ENCODE measurements at regions not wholly inside any gene's neighbourhood (a gene's known extent, or its start where the extent isn't known, plus 50 kb on each side); places are given as distances from the start of the nearest gene placed in this dataset.

DNA sequence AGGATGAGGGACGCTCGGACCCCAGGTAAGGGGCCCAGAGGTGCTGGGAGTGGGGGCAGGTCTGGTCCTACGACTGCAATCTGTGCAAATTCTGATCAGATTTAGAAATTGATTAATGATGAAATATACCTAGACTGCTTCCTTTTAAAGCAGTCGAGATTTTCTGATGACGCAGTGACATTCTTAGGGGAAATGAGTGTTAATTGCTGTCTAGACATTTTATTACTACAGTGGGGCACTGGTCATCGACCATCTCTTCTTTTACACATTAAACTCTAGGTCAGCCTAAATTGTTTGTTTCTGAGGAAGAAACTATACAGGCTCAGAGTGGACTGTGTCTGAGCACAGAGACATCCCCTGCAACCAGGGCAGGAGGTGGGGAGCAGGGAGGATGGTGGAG is 154.4 kb upstream of the SALL3 start:
- intact Hi-C loops (cut with micrococcal nuclease; ENCODE audit: unreplicated experiment), result no loop called here
- no peaks in the 10 kb centered on the region for H3K4me1 ChIP-seq (ENCODE audit: insufficient read depth, low read length, poor library complexity, severe bottlenecking)
- CTCF ChIA-PET, result no interaction called here
- BruUV-seq (replicated peaks), result no TSS peak
- POLR2A ChIA-PET (ENCODE audit: low non-redundant PET), result no interaction called here
- H3K36me3 ChIP-seq (ENCODE audit: insufficient read depth, low read length, poor library complexity, severe bottlenecking), result no peaks in the 10 kb centered on the region
- no peak for TF ChIP-seq EZH2 (IDR thresholded peaks at IDR 0.05; ENCODE audit: borderline replicate concordance, low read depth, low read length, poor library complexity, severe bottlenecking)
- TF ChIP-seq, protein P1, sequence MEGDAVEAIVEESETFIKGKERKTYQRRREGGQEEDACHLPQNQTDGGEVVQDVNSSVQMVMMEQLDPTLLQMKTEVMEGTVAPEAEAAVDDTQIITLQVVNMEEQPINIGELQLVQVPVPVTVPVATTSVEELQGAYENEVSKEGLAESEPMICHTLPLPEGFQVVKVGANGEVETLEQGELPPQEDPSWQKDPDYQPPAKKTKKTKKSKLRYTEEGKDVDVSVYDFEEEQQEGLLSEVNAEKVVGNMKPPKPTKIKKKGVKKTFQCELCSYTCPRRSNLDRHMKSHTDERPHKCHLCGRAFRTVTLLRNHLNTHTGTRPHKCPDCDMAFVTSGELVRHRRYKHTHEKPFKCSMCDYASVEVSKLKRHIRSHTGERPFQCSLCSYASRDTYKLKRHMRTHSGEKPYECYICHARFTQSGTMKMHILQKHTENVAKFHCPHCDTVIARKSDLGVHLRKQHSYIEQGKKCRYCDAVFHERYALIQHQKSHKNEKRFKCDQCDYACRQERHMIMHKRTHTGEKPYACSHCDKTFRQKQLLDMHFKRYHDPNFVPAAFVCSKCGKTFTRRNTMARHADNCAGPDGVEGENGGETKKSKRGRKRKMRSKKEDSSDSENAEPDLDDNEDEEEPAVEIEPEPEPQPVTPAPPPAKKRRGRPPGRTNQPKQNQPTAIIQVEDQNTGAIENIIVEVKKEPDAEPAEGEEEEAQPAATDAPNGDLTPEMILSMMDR (conservative IDR thresholded peaks at IDR 0.05; ENCODE audit: low read depth, low read length), result no peak
- H3K4me3 ChIP-seq (ENCODE audit: low read depth, low read length, poor library complexity, severe bottlenecking), result no peak overlapping the region
- H3K9me3 ChIP-seq (ENCODE audit: low read depth, low read length, poor library complexity, severe bottlenecking), result no peaks in the 10 kb centered on the region
- H3K27me3 ChIP-seq (replicated peaks; ENCODE audit: insufficient read depth, low read depth, low read length, poor library complexity), result peaks cover 35% of the 10 kb centered on the region
- H3K27ac ChIP-seq (ENCODE audit: low read depth, low read length, poor library complexity, severe bottlenecking), result no peak overlapping the region
- no peak for DNase-seq (ENCODE audit: low spot score)

DNA sequence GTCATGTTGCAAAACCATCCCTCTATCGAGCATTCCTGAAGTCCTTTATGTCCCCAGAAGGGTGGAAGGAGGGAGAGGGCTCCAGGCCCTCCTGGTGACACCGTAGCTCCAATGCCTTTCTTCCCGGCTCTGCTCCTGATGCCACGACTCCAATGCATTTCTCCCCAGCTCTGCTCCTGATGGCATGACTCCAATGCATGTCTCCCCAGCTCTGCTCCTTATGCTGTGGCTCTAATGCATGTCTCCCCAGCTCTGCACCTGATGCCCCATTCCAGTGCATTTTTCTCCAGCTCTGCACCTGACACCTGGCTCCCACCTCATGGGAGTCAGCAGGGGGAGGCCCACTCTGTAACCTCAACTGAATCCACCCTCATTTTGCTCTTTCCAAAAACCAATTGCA is 153.0 kb upstream of the SALL3 start:
- intact Hi-C loops (cut with micrococcal nuclease; ENCODE audit: unreplicated experiment), result no loop called here
- Histone ChIP-seq H3K36me3 (ENCODE audit: insufficient read depth, low read length, poor library complexity, severe bottlenecking) (no peaks in the 10 kb centered on the region), H3K4me3 (ENCODE audit: low read depth, low read length, poor library complexity, severe bottlenecking) (no peak overlapping the region), H3K27me3 (replicated peaks; ENCODE audit: insufficient read depth, low read depth, low read length, poor library complexity) (peaks cover 32% of the 10 kb centered on the region), H3K4me1 (ENCODE audit: insufficient read depth, low read length, poor library complexity, severe bottlenecking) (no peaks in the 10 kb centered on the region), H3K27ac (ENCODE audit: low read depth, low read length, poor library complexity, severe bottlenecking) (no peak overlapping the region), H3K9me3 (ENCODE audit: low read depth, low read length, poor library complexity, severe bottlenecking) (no peaks in the 10 kb centered on the region)
- TF ChIP-seq, protein P1 (conservative IDR thresholded peaks at IDR 0.05; ENCODE audit: low read depth, low read length), result no peak
- TF ChIP-seq EZH2 (IDR thresholded peaks at IDR 0.05; ENCODE audit: borderline replicate concordance, low read depth, low read length, poor library complexity, severe bottlenecking), result no peak
- CTCF ChIA-PET, result no interaction called here
- DNase-seq (ENCODE audit: low spot score), result no peak
- no TSS peak for BruUV-seq (replicated peaks)
- POLR2A ChIA-PET (ENCODE audit: low non-redundant PET), result interaction anchor here (0.7 kb wide), 1 partner anchor 266 kb away, joined by 3 read pairs; no protein-coding TSS in a partner anchor

DNA sequence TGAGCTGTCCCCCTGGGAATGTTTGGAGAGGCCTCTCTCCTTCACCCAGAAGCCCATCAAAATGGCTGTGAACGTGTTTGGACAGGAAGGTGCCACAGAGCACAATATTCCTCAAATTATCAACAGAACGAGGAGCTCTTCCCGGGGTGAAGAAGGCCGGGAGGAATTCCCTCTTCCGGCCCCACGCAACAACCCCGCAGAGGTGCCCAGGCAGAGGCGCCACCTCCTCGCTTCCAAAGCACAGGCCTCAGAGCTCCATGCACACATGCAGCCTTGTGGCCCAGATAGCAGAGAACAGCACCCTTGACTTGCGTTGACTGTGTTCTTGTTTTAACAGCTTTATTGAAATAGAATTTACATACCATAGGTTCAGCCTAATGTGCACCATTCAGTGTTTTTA is 152.5 kb upstream of the SALL3 start:
- Histone ChIP-seq H3K9me3 (ENCODE audit: low read depth, low read length, poor library complexity, severe bottlenecking) (no peaks in the 10 kb centered on the region), H3K4me3 (ENCODE audit: low read depth, low read length, poor library complexity, severe bottlenecking) (no peak overlapping the region), H3K36me3 (ENCODE audit: insufficient read depth, low read length, poor library complexity, severe bottlenecking) (no peaks in the 10 kb centered on the region), H3K27ac (ENCODE audit: low read depth, low read length, poor library complexity, severe bottlenecking) (no peak overlapping the region), H3K4me1 (ENCODE audit: insufficient read depth, low read length, poor library complexity, severe bottlenecking) (no peaks in the 10 kb centered on the region), H3K27me3 (replicated peaks; ENCODE audit: insufficient read depth, low read depth, low read length, poor library complexity) (peaks cover 32% of the 10 kb centered on the region)
- no TSS peak for BruUV-seq (replicated peaks)
- intact Hi-C loops (cut with micrococcal nuclease; ENCODE audit: unreplicated experiment), result no loop called here
- TF ChIP-seq, protein P1 (conservative IDR thresholded peaks at IDR 0.05; ENCODE audit: low read depth, low read length), result no peak
- no peak for TF ChIP-seq EZH2 (IDR thresholded peaks at IDR 0.05; ENCODE audit: borderline replicate concordance, low read depth, low read length, poor library complexity, severe bottlenecking)
- no peak for DNase-seq (ENCODE audit: low spot score)
- ChIA-PET CTCF (no interaction called here), POLR2A (ENCODE audit: low non-redundant PET) (interaction anchor here (0.7 kb wide), 1 partner anchor 267 kb away, joined by 3 read pairs; no protein-coding TSS in a partner anchor)
